ENCODE measurements at regions not wholly inside any gene's neighbourhood (a gene's known extent, or its start where the extent isn't known, plus 50 kb on each side); places are given as distances from the start of the nearest gene placed in this dataset.

- no peak overlapping the region for H3K27ac Mint-ChIP-seq
Observed at GRCh38 chr1:229778794-229779193, 152.7 kb downstream of the URB2 start.

GRCh38 chr1:229781453-229781852 is 155.4 kb downstream of the URB2 start:
- no peaks in the 10 kb centered on the region for H3K9me3 Mint-ChIP-seq (ENCODE audit: low read depth)
- H3K36me3 Mint-ChIP-seq (ENCODE audit: insufficient read depth), result no peaks in the 10 kb centered on the region
- no peak overlapping the region for H3K4me3 Mint-ChIP-seq (ENCODE audit: low read depth)
- TF ChIP-seq CTCF (IDR thresholded peaks at IDR 0.05; ENCODE audit: unreplicated experiment), result peak; percentile 48
- DNase-seq (ENCODE audit: low spot score, unreplicated experiment), result peak; percentile 19
- H3K4me1 Mint-ChIP-seq (ENCODE audit: low read depth), result no peaks in the 10 kb centered on the region
- H3K27me3 Mint-ChIP-seq, result peaks cover 25% of the 10 kb centered on the region
- H3K27ac Mint-ChIP-seq, result no peak overlapping the region

More at GRCh38 chr1:229778794-229779193, 152.7 kb downstream of the URB2 start:
- no peak for TF ChIP-seq CTCF (IDR thresholded peaks at IDR 0.05; ENCODE audit: unreplicated experiment)
- DNase-seq (ENCODE audit: low spot score, unreplicated experiment), result no peak
- H3K4me1 Mint-ChIP-seq (ENCODE audit: low read depth), result no peaks in the 10 kb centered on the region
- H3K9me3 Mint-ChIP-seq (ENCODE audit: low read depth), result no peaks in the 10 kb centered on the region
- peaks cover 17% of the 10 kb centered on the region for H3K27me3 Mint-ChIP-seq
- no peaks in the 10 kb centered on the region for H3K36me3 Mint-ChIP-seq (ENCODE audit: insufficient read depth)
- H3K4me3 Mint-ChIP-seq (ENCODE audit: low read depth), result no peak overlapping the region

- Mint-ChIP-seq H3K4me3 (ENCODE audit: low read depth) (no peak overlapping the region), H3K36me3 (ENCODE audit: insufficient read depth) (no peaks in the 10 kb centered on the region), H3K9me3 (ENCODE audit: low read depth) (peaks cover 8% of the 10 kb centered on the region), H3K27me3 (peaks cover 22% of the 10 kb centered on the region), H3K27ac (peak overlapping the region; percentile 37), H3K4me1 (ENCODE audit: low read depth) (no peaks in the 10 kb centered on the region)
- no peak for DNase-seq (ENCODE audit: low spot score, unreplicated experiment)
- no peak for TF ChIP-seq CTCF (IDR thresholded peaks at IDR 0.05; ENCODE audit: unreplicated experiment)
Observed at GRCh38 chr1:229782469-229782868, 156.4 kb downstream of the URB2 start.

GRCh38 chr1:229784834-229785233 is 158.8 kb downstream of the URB2 start:
- Mint-ChIP-seq H3K27ac (no peak overlapping the region), H3K4me3 (ENCODE audit: low read depth) (no peak overlapping the region), H3K4me1 (ENCODE audit: low read depth) (no peaks in the 10 kb centered on the region), H3K36me3 (ENCODE audit: insufficient read depth) (no peaks in the 10 kb centered on the region), H3K9me3 (ENCODE audit: low read depth) (peaks cover 16% of the 10 kb centered on the region), H3K27me3 (peaks cover 22% of the 10 kb centered on the region)
- no peak for DNase-seq (ENCODE audit: low spot score, unreplicated experiment)
- no peak for TF ChIP-seq CTCF (IDR thresholded peaks at IDR 0.05; ENCODE audit: unreplicated experiment)

GRCh38 chr1:229786974-229787610 is 161.0 kb downstream of the URB2 start:
- Mint-ChIP-seq H3K27ac (no peak overlapping the region), H3K27me3 (peaks cover 20% of the 10 kb centered on the region), H3K9me3 (ENCODE audit: low read depth) (peaks cover 23% of the 10 kb centered on the region), H3K4me1 (ENCODE audit: low read depth) (no peaks in the 10 kb centered on the region), H3K4me3 (ENCODE audit: low read depth) (no peak overlapping the region), H3K36me3 (ENCODE audit: insufficient read depth) (no peaks in the 10 kb centered on the region)
- no peak for DNase-seq (ENCODE audit: low spot score, unreplicated experiment)
- no peak for TF ChIP-seq CTCF (IDR thresholded peaks at IDR 0.05; ENCODE audit: unreplicated experiment)
